ENCODE measurements at regions not wholly inside any gene's neighbourhood (a gene's known extent, or its start where the extent isn't known, plus 50 kb on each side); places are given as distances from the start of the nearest gene placed in this dataset.

DNA sequence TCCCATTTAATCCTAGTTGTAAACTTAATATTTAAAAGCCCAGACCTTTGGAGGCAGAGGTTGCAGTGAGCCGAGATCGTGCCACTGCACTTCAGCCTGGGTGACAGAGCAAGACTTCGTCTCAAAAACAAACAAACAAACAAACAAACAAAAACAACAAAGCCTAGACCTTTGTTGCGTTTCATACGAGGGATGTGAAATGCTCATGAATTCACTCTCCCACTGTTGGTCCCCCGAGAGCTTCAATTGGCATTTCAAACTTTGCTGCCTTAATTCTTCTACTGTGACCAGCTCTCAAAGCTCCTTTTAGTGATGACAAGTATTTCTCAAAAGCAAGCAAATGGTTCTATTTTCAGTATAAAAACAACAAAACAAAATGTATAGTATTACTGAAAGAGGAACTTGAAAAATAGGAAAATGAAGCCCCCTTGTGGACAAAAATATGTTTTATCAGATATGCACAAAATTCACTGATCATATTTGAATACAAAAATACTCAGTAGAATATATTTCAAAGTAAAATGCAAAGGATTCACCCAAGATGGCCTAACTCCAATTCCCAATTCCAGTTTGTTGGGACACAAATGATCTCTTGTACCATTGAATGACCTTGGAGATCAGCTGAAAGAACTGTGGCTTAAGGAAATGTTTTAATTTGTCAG lies 140.4 kb downstream of the ESM1 start:
- TF ChIP-seq, protein P1, sequence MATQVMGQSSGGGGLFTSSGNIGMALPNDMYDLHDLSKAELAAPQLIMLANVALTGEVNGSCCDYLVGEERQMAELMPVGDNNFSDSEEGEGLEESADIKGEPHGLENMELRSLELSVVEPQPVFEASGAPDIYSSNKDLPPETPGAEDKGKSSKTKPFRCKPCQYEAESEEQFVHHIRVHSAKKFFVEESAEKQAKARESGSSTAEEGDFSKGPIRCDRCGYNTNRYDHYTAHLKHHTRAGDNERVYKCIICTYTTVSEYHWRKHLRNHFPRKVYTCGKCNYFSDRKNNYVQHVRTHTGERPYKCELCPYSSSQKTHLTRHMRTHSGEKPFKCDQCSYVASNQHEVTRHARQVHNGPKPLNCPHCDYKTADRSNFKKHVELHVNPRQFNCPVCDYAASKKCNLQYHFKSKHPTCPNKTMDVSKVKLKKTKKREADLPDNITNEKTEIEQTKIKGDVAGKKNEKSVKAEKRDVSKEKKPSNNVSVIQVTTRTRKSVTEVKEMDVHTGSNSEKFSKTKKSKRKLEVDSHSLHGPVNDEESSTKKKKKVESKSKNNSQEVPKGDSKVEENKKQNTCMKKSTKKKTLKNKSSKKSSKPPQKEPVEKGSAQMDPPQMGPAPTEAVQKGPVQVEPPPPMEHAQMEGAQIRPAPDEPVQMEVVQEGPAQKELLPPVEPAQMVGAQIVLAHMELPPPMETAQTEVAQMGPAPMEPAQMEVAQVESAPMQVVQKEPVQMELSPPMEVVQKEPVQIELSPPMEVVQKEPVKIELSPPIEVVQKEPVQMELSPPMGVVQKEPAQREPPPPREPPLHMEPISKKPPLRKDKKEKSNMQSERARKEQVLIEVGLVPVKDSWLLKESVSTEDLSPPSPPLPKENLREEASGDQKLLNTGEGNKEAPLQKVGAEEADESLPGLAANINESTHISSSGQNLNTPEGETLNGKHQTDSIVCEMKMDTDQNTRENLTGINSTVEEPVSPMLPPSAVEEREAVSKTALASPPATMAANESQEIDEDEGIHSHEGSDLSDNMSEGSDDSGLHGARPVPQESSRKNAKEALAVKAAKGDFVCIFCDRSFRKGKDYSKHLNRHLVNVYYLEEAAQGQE (IDR thresholded peaks at IDR 0.05; ENCODE audit: low read depth), result no peak
- TF ChIP-seq CREB1 (IDR thresholded peaks at IDR 0.05; ENCODE audit: low read depth) (no peak), YY1 (IDR thresholded peaks at IDR 0.05; ENCODE audit: low read depth) (no peak), MAX (IDR thresholded peaks at IDR 0.05) (no peak)
